ENCODE measurements at regions not wholly inside any gene's neighbourhood (a gene's known extent, or its start where the extent isn't known, plus 50 kb on each side); places are given as distances from the start of the nearest gene placed in this dataset.

DNA sequence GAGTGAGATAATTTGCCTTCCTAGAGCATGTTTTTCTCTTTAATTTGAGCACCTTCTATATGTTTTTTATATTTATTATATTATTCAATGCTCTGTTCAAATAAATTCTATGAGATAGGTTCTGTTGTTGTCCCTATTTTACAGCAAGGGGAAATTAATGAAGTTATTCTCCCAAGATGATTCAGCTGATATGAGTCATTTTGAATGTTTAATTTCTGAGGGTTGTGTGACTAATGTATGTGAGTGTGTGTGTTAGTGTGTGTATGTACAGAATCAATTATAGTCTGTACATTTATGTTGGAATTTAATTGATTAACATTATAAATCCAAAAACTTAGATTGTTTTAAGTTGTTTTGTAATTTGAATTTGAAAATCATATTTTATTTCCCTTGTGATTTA is 1536.7 kb upstream of the B3GALT2 start (continued):
- TF ChIP-seq CTCF (IDR thresholded peaks at IDR 0.05): no peak

DNA sequence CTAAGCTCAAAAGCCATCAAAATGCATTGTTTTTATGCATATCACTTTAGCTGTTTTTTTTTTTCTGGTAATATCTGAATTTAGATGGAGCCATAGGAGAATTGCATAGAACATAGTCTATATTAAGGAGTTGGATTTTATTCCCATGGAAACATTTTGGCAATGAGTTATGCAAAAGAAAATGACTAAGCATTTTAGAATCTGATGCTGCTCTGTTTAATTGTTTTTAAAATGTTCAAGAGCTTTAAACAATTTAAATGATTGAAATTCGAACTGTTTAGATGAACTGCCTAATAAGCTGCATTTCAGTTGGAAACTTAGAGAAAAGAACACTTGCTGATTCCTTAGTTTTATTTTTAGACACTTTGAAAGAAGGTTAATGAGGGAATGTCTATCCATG is 1531.5 kb upstream of the B3GALT2 start:
- no peak for DNase-seq (ENCODE audit: low read depth in 1 of 2, low spot score in 1 of 2)
- H3K27ac ChIP-seq: no peak overlapping the region
- POLR2A ChIA-PET: no interaction called here
- H3K4me1 ChIP-seq: no peaks in the 10 kb centered on the region
- no peak overlapping the region for H3K4me3 ChIP-seq
- no peak for FAIRE-seq
- no peak overlapping the region for H3K4me2 ChIP-seq
- no peak for ATAC-seq
- H3K9me3 ChIP-seq: no peaks in the 10 kb centered on the region
- TF ChIP-seq SREBF2 (IDR thresholded peaks at IDR 0.05) (no peak), TP53 (CRISPR knock-in tag; IDR thresholded peaks at IDR 0.05) (no peak), MAFK (IDR thresholded peaks at IDR 0.05; ENCODE audit: partially characterized antibody) (no peak), HEYL (CRISPR knock-in tag; IDR thresholded peaks at IDR 0.05) (no peak), CHD2 (IDR thresholded peaks at IDR 0.05; ENCODE audit: low read length, partially characterized antibody) (no peak), SMC3 (IDR thresholded peaks at IDR 0.05) (no peak), ATOH8 (CRISPR knock-in tag; IDR thresholded peaks at IDR 0.05; ENCODE audit: low read depth) (no peak), ZSCAN20 (CRISPR knock-in tag; IDR thresholded peaks at IDR 0.05) (no peak), GATA3 (IDR thresholded peaks at IDR 0.05; ENCODE audit: borderline replicate concordance) (no peak)
- CTCF ChIA-PET: no interaction called here
- 10% methylated on average over 1 of the region's 1 CpG for WGBS (ENCODE audit: missing lambda C conversion rate)

DNA sequence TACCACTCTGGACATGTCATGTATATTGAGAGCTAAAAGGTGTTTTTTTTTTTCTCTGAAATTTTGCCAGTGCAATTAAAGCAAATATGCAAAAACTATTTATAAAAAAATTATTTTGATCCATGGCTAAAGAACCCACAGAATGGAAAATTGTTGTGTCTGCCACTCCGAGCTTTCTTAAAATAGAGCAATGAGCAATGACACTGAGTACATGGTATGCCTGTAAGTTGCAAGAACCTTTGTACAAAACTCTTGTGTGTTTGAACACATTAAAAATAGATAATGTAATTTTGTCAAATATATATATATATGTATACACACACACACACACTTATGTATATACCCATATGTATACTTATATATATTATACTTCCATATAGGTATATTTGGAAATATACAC is 1530.9 kb upstream of the B3GALT2 start:
- Histone ChIP-seq H3K4me1 (no peaks in the 10 kb centered on the region), H3K9me3 (no peaks in the 10 kb centered on the region), H3K27ac (no peak overlapping the region), H3K4me2 (no peak overlapping the region), H3K4me3 (no peak overlapping the region)
- TF ChIP-seq ELK1 (IDR thresholded peaks at IDR 0.05; ENCODE audit: low read depth, low read length) (no peak), SMC3 (IDR thresholded peaks at IDR 0.05) (no peak), RFX5 (IDR thresholded peaks at IDR 0.05) (no peak), JUN (IDR thresholded peaks at IDR 0.05) (no peak), EP300 (IDR thresholded peaks at IDR 0.05) (no peak), HOXB5 (CRISPR knock-in tag; IDR thresholded peaks at IDR 0.05) (no peak), NR3C1 (IDR thresholded peaks at IDR 0.05) (no peak), ZNF302 (CRISPR knock-in tag; IDR thresholded peaks at IDR 0.05) (no peak), RARB (CRISPR knock-in tag; IDR thresholded peaks at IDR 0.05) (no peak), FOSL2 (IDR thresholded peaks at IDR 0.05) (no peak), FOSL2 (CRISPR knock-in tag; IDR thresholded peaks at IDR 0.05) (no peak), RAD21 (conservative IDR thresholded peaks at IDR 0.05 in 1 of 2, IDR thresholded peaks at IDR 0.05 in 1 of 2) (no peak)
- ChIA-PET POLR2A (no interaction called here), CTCF (no interaction called here)
- WGBS (ENCODE audit: missing lambda C conversion rate): 73% methylated on average over 1 of the region's 1 CpG
- DNase-seq (ENCODE audit: low read depth in 1 of 2, low spot score in 1 of 2) (no peak), FAIRE-seq (no peak), ATAC-seq (no peak)

DNA sequence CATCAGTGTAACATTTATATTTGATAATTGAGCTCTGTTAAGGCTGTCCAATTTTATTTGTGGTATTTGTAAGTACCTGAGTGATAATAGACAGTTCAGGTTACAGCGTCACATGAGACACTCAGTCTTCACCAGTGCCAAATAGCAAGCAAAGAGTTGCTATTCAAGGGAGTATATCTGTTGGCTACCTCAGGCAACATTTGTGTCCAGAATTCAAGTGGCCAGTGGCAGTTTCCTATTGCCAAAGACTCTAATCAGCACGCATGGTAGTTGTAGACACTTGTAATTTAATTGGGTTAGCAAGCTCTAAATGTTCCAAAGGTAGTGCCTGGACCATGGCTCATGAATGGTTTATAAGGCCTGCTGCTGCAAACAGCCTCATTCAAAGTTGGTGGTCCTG is 1524.3 kb upstream of the B3GALT2 start:
- 50% methylated on average over 2 of the region's 2 CpGs for WGBS (ENCODE audit: missing lambda C conversion rate)
- H3K4me1 ChIP-seq: no peaks in the 10 kb centered on the region
- no peak for ATAC-seq
- H3K4me2 ChIP-seq: no peak overlapping the region
- no peak for FAIRE-seq
- H3K9me3 ChIP-seq: no peaks in the 10 kb centered on the region
- POLR2A ChIA-PET: no interaction called here
- H3K27ac ChIP-seq: no peak overlapping the region
- no peak overlapping the region for H3K4me3 ChIP-seq
- CTCF ChIA-PET: no interaction called here
- no peak for DNase-seq (ENCODE audit: low read depth in 1 of 2, low spot score in 1 of 2)
- TF ChIP-seq NPAS2 (CRISPR knock-in tag; IDR thresholded peaks at IDR 0.05; ENCODE audit: borderline replicate concordance): no peak
- no peak for TF ChIP-seq MAFK (IDR thresholded peaks at IDR 0.05; ENCODE audit: partially characterized antibody)
- no peak for TF ChIP-seq CTCF (IDR thresholded peaks at IDR 0.05)
- TF ChIP-seq EP300 (IDR thresholded peaks at IDR 0.05): no peak
- no peak for TF ChIP-seq FOSL2 (IDR thresholded peaks at IDR 0.05)
- TF ChIP-seq FOSL2 (CRISPR knock-in tag; IDR thresholded peaks at IDR 0.05): no peak
- TF ChIP-seq, protein P1, sequence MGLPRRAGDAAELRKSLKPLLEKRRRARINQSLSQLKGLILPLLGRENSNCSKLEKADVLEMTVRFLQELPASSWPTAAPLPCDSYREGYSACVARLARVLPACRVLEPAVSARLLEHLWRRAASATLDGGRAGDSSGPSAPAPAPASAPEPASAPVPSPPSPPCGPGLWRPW (IDR thresholded peaks at IDR 0.05): no peak
- TF ChIP-seq, protein P2, sequence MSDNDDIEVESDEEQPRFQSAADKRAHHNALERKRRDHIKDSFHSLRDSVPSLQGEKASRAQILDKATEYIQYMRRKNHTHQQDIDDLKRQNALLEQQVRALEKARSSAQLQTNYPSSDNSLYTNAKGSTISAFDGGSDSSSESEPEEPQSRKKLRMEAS (IDR thresholded peaks at IDR 0.05): no peak
- no peak for TF ChIP-seq HDAC2 (IDR thresholded peaks at IDR 0.05)
- TF ChIP-seq HOXB13 (CRISPR knock-in tag; IDR thresholded peaks at IDR 0.05; ENCODE audit: low read depth): no peak
- TF ChIP-seq EHMT2 (IDR thresholded peaks at IDR 0.05; ENCODE audit: low read depth): no peak

Measured in A549 (cell line).